Colonic mucosa (tissue), 4 donors: ENCODE measurements at regions not wholly inside any gene's neighbourhood (a gene's known extent, or its start where the extent isn't known, plus 50 kb on each side); places are given as distances from the start of the nearest gene placed in this dataset.
"Not testable (repeated sequence)": the region's sequence is repeated elsewhere in the genome, so short reads cannot be mapped to it uniquely, and the experiment has no call there.

Experiments
- DNase-seq: peaks from one replicate; pipeline ENCODE4 v3.0.0-alpha.2; 2020
- H3K27ac ChIP-seq: fragments of 200-600 bp; one replicate; pipeline ENCODE4 v1.8.0; 2021
- H3K27me3 ChIP-seq: fragments of 200-600 bp; one replicate; pipeline ENCODE4 v1.8.0; 2021
- H3K36me3 ChIP-seq: fragments of 200-600 bp; one replicate; pipeline ENCODE4 v1.8.0; 2021
- H3K4me1 ChIP-seq: fragments of 200-600 bp; one replicate; pipeline ENCODE4 v1.8.0; 2021; ENCODE audit warnings: mild to moderate bottlenecking
- H3K4me3 ChIP-seq: fragments of 200-600 bp; one replicate; pipeline ENCODE4 v1.8.0; 2021
- H3K9ac ChIP-seq, 2 donors: one replicate each; pipeline ENCODE4 v1.7.0; 2013; ENCODE audit warnings: control low read depth in 2 of 2, low read depth in 2 of 2, low read length in 2 of 2
- H3K9me3 ChIP-seq: fragments of 200-600 bp; one replicate; pipeline ENCODE4 v1.8.0; 2021
- intact Hi-C: fragments of 100-400 bp; cut with DNase I; formaldehyde crosslinking; loops from one replicate; pipeline ENCODE4 v1.14.1; 2022
- TF ChIP-seq, protein P1 (sequence below): fragments of 200-600 bp; IDR thresholded peaks from one replicate; pipeline ENCODE4 v1.8.0; 2022; ENCODE audit warnings: antibody characterized with exemption, mild to moderate bottlenecking
- donor health status: healthy.
- donor health status: DM: no; HTN: no; CAD: no.
- donor health status: DM: no; HTN: no; CAD: no.

DNA sequence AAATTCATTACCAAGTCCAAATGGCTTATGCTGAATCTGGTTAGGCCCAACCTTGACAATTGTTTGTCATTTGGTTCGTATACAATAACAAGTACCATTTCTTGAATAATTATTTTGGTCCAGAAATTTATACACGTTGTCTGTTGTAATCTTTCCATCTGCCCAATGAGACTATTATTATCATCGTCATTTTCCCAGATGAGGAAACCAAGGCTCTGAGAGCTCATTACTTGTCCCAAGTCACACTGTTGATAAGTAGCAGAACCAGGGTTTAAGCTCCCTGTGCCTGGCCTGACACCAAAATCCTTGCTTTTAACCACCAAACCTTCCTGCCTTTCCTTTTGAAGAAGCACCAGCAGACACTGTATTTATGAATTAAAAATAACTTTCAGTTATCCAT, 81.3 kb downstream of the RGS2 start:
- DNase-seq = no peak
- H3K4me3 ChIP-seq = no peak overlapping the region
- H3K9me3 ChIP-seq = no peaks in the 10 kb centered on the region
- H3K9ac ChIP-seq = no peak overlapping the region
- H3K36me3 ChIP-seq = no peaks in the 10 kb centered on the region
- no peaks in the 10 kb centered on the region for H3K4me1 ChIP-seq
- H3K27ac ChIP-seq = no peak overlapping the region
- TF ChIP-seq, protein P1, sequence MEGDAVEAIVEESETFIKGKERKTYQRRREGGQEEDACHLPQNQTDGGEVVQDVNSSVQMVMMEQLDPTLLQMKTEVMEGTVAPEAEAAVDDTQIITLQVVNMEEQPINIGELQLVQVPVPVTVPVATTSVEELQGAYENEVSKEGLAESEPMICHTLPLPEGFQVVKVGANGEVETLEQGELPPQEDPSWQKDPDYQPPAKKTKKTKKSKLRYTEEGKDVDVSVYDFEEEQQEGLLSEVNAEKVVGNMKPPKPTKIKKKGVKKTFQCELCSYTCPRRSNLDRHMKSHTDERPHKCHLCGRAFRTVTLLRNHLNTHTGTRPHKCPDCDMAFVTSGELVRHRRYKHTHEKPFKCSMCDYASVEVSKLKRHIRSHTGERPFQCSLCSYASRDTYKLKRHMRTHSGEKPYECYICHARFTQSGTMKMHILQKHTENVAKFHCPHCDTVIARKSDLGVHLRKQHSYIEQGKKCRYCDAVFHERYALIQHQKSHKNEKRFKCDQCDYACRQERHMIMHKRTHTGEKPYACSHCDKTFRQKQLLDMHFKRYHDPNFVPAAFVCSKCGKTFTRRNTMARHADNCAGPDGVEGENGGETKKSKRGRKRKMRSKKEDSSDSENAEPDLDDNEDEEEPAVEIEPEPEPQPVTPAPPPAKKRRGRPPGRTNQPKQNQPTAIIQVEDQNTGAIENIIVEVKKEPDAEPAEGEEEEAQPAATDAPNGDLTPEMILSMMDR = no peak
- intact Hi-C loops = no loop called here
- no peaks in the 10 kb centered on the region for H3K27me3 ChIP-seq

DNA sequence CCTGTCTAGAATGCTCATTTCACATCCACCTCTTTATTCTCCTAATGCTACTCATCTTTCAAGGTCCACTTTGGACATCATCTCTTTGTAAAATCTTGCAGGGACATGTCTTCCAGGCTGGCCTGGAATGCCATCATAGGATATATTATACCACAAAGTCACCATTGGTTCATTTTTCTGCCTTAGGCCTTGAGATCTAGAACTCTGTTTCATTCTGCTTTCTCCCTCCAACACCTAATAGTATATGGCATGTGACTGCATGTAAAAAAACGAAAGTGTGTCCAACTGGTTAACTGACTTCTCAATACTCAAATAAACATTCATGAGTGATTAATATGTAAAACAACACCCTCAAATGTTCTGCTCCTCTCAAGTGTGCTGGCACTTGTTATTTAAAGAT, 84.1 kb downstream of the RGS2 start:
- TF ChIP-seq, protein P1 = no peak
- Histone ChIP-seq H3K4me3 (no peak overlapping the region), H3K27me3 (no peaks in the 10 kb centered on the region), H3K4me1 (no peaks in the 10 kb centered on the region), H3K9ac (no peak overlapping the region), H3K9me3 (no peaks in the 10 kb centered on the region), H3K27ac (no peak overlapping the region), H3K36me3 (no peaks in the 10 kb centered on the region)
- no peak for DNase-seq
- intact Hi-C loops = no loop called here

DNA sequence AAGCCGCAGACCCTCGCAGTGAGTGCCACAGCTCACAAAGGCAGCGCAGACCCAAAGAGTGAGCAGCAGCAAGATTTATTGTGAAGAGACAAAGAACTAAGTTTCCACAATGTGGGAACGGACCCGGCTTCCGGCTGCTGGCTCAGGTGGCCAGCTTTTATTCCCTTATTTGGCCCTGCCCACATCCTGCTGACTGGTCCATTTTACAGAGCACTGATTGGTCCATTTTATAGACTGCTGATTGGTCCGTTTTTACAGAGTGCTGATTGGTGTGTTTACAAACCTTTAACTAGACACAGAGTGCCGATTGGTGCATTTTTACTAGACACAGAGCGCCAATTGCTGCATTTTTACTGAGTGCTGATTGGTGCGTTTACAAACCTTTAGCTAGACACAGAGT, 86.6 kb downstream of the RGS2 start:
- H3K36me3 ChIP-seq, H3K9ac ChIP-seq, H3K27me3 ChIP-seq, intact Hi-C loops, H3K9me3 ChIP-seq, H3K27ac ChIP-seq, DNase-seq, H3K4me1 ChIP-seq, H3K4me3 ChIP-seq: not testable (repeated sequence)

DNA sequence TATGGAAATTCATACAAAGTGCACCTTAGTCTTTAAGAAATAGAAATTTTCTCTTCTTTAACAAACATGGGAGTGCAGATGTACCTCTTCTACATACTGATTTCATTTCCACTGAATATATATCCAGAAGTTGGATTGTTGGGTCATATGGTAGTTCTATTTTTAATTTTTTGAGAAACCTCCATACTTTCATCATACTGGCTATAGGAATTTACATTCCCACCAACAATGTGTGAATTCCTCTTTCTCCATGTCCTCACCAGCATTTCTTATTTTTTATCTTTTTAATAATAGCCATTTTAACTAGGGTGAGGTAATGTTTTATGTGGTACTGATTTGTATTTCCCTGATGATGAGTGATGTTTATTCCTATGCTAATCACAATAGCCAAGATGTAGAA, 87.5 kb downstream of the RGS2 start:
- Histone ChIP-seq H3K9me3 (no peaks in the 10 kb centered on the region), H3K4me3 (no peak overlapping the region), H3K36me3 (no peaks in the 10 kb centered on the region), H3K9ac (no peak overlapping the region), H3K27me3 (no peaks in the 10 kb centered on the region), H3K27ac (no peak overlapping the region), H3K4me1 (no peaks in the 10 kb centered on the region)
- DNase-seq = no peak
- intact Hi-C loops = no loop called here
- TF ChIP-seq, protein P1 = no peak

DNA sequence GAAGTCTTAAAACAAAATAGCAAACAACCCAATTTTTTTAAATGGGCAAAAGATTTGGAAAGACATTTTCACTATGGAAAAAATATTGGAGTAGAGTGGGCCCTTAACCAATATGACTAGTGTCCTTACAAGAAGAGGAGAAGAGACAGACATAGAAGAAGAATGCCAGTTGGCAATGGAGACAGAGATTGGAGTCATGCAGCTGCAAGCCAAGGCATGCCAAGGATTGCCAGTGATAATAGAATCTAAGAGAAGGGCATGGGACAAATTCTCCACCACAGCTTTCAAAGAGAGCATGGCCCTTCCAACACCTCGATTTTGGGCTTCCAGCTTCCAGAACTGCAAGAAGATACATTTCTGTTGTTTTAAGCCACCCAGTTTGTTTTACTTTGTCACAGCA, 92.7 kb downstream of the RGS2 start:
- Histone ChIP-seq H3K36me3 (no peaks in the 10 kb centered on the region), H3K9ac (no peak overlapping the region), H3K9me3 (no peaks in the 10 kb centered on the region), H3K4me1 (no peaks in the 10 kb centered on the region), H3K27me3 (no peaks in the 10 kb centered on the region), H3K27ac (no peak overlapping the region), H3K4me3 (no peak overlapping the region)
- intact Hi-C loops = no loop called here
- DNase-seq = no peak
- TF ChIP-seq, protein P1 = no peak

DNA sequence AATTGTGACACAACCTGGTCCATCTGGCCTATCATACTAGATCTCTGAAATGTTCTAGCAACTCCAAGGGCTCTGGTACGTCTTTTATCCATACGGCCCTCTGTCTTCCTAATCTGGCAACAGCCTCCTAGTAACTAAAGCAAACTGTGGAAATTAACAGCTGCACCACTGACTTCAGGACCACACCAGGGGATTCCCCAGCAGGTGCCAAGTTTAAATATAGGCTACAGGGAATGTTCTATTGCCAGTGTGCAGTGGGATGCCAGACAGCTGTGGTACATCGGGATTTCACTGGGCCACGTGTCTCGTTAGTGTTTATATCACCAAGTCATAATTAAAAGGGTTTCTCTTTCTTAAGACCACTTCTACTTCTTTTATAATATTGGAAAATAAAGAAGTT, 94.3 kb downstream of the RGS2 start:
- Histone ChIP-seq H3K9me3 (no peaks in the 10 kb centered on the region), H3K27me3 (no peaks in the 10 kb centered on the region), H3K36me3 (no peaks in the 10 kb centered on the region), H3K4me3 (no peak overlapping the region), H3K9ac (no peak overlapping the region), H3K4me1 (no peaks in the 10 kb centered on the region), H3K27ac (no peak overlapping the region)
- TF ChIP-seq, protein P1 = no peak
- intact Hi-C loops = no loop called here
- no peak for DNase-seq
